ENCODE measurements at regions not wholly inside any gene's neighbourhood (a gene's known extent, or its start where the extent isn't known, plus 50 kb on each side); places are given as distances from the start of the nearest gene placed in this dataset.

DNA sequence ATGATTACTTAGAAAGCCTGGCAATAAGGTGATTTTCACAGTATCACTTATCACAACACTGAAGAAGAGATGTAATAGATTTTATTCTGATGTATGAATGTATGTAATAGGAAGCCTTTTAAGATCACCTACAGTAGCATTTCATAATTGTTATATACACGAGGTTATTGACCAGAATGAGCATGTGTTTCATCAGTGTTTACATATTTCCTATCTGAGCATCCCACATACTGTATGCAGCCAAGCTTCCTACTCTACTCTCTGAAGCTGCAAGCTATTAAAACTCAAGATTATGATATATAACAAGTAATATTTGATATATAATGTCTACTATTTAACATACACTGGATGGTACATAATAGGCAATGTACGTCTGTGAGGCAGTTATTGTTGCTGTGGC lies 190.9 kb upstream of the S100G start:
- TF ChIP-seq POLR2AphosphoS5 (IDR thresholded peaks at IDR 0.05; ENCODE audit: low read depth, low read length) = no peak
- TF ChIP-seq POLR2A (IDR thresholded peaks at IDR 0.05; ENCODE audit: low read depth, low read length) = no peak
- TF ChIP-seq TAF1 (IDR thresholded peaks at IDR 0.05; ENCODE audit: borderline replicate concordance, low read depth, low read length) = no peak
